ENCODE measurements at regions not wholly inside any gene's neighbourhood (a gene's known extent, or its start where the extent isn't known, plus 50 kb on each side); places are given as distances from the start of the nearest gene placed in this dataset.

GRCh38 chr4:27568236-27568951 lies 707.8 kb downstream of the STIM2 start:
- TF ChIP-seq GATA2 (CRISPR knock-in tag; IDR thresholded peaks at IDR 0.05) (no peak), NFIC (IDR thresholded peaks at IDR 0.05; ENCODE audit: borderline replicate concordance) (no peak), SIN3A (IDR thresholded peaks at IDR 0.05; ENCODE audit: borderline replicate concordance, low read depth, low read length) (no peak), USF2 (IDR thresholded peaks at IDR 0.05; ENCODE audit: borderline replicate concordance, low read depth, low read length) (no peak), POLR2AphosphoS5 (IDR thresholded peaks at IDR 0.05; ENCODE audit: low read depth, low read length) (no peak), MAX (IDR thresholded peaks at IDR 0.05; ENCODE audit: low read depth) (no peak), FOSL2 (IDR thresholded peaks at IDR 0.05; ENCODE audit: borderline replicate concordance, low read depth) (no peak)
- TF ChIP-seq, protein P1, sequence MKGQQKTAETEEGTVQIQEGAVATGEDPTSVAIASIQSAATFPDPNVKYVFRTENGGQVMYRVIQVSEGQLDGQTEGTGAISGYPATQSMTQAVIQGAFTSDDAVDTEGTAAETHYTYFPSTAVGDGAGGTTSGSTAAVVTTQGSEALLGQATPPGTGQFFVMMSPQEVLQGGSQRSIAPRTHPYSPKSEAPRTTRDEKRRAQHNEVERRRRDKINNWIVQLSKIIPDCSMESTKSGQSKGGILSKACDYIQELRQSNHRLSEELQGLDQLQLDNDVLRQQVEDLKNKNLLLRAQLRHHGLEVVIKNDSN (IDR thresholded peaks at IDR 0.05; ENCODE audit: borderline replicate concordance, low read depth): no peak
- TF ChIP-seq, protein P2, sequence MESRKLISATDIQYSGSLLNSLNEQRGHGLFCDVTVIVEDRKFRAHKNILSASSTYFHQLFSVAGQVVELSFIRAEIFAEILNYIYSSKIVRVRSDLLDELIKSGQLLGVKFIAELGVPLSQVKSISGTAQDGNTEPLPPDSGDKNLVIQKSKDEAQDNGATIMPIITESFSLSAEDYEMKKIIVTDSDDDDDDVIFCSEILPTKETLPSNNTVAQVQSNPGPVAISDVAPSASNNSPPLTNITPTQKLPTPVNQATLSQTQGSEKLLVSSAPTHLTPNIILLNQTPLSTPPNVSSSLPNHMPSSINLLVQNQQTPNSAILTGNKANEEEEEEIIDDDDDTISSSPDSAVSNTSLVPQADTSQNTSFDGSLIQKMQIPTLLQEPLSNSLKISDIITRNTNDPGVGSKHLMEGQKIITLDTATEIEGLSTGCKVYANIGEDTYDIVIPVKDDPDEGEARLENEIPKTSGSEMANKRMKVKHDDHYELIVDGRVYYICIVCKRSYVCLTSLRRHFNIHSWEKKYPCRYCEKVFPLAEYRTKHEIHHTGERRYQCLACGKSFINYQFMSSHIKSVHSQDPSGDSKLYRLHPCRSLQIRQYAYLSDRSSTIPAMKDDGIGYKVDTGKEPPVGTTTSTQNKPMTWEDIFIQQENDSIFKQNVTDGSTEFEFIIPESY (IDR thresholded peaks at IDR 0.05; ENCODE audit: borderline replicate concordance, low read depth): no peak
- TF ChIP-seq, protein P3, sequence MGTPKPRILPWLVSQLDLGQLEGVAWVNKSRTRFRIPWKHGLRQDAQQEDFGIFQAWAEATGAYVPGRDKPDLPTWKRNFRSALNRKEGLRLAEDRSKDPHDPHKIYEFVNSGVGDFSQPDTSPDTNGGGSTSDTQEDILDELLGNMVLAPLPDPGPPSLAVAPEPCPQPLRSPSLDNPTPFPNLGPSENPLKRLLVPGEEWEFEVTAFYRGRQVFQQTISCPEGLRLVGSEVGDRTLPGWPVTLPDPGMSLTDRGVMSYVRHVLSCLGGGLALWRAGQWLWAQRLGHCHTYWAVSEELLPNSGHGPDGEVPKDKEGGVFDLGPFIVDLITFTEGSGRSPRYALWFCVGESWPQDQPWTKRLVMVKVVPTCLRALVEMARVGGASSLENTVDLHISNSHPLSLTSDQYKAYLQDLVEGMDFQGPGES (IDR thresholded peaks at IDR 0.05; ENCODE audit: low read depth, low read length): no peak
- Histone ChIP-seq H3K4me1 (ENCODE audit: control insufficient read depth in 1 of 2, insufficient read depth in 2 of 2, low read depth in 1 of 2, low read length in 1 of 2) (no peaks in the 10 kb centered on the region), H3K27ac (ENCODE audit: low read depth in 2 of 2, low read length in 1 of 2) (no peak overlapping the region), H3K27me3 (ENCODE audit: insufficient read depth) (no peaks in the 10 kb centered on the region), H3K9ac (no peak overlapping the region), H3K36me3 (replicated peaks in 1 of 2; ENCODE audit: control insufficient read depth in 1 of 2, insufficient read depth in 2 of 2, low read length in 1 of 2) (no peaks in the 10 kb centered on the region), H2AFZ (ENCODE audit: low read depth) (no peak overlapping the region), H3K9me3 (no peaks in the 10 kb centered on the region), H3K4me2 (no peak overlapping the region), H3K4me3 (ENCODE audit: low read depth in 2 of 2, low read length in 1 of 2) (no peak overlapping the region), H4K20me1 (ENCODE audit: insufficient read depth) (no peaks in the 10 kb centered on the region), H3K79me2 (ENCODE audit: insufficient read depth) (no peaks in the 10 kb centered on the region), H3K9me2 (no peaks in the 10 kb centered on the region), H3F3A (replicated peaks; ENCODE audit: insufficient read depth) (no peaks in the 10 kb centered on the region)
- 26% methylated on average over 8 of the region's 11 CpGs for WGBS (ENCODE audit: low lambda C conversion rate)
- no peak for DNase-seq
- CTCF ChIA-PET: no interaction called here
- POLR2A ChIA-PET: no interaction called here

GRCh38 chr4:27568952-27569319 lies 708.3 kb downstream of the STIM2 start:
- H3K27ac ChIP-seq (ENCODE audit: low read depth in 2 of 2, low read length in 1 of 2): no peak overlapping the region
- H4K20me1 ChIP-seq (ENCODE audit: insufficient read depth): no peaks in the 10 kb centered on the region
- H3K4me1 ChIP-seq (ENCODE audit: control insufficient read depth in 1 of 2, insufficient read depth in 2 of 2, low read depth in 1 of 2, low read length in 1 of 2): no peaks in the 10 kb centered on the region
- H3K9ac ChIP-seq: no peak overlapping the region
- CTCF ChIA-PET: no interaction called here
- no peaks in the 10 kb centered on the region for H3K27me3 ChIP-seq (ENCODE audit: insufficient read depth)
- H3K9me2 ChIP-seq: no peaks in the 10 kb centered on the region
- no peak overlapping the region for H3K4me2 ChIP-seq
- H3F3A ChIP-seq (replicated peaks; ENCODE audit: insufficient read depth): no peaks in the 10 kb centered on the region
- H3K36me3 ChIP-seq (replicated peaks in 1 of 2; ENCODE audit: control insufficient read depth in 1 of 2, insufficient read depth in 2 of 2, low read length in 1 of 2): no peaks in the 10 kb centered on the region
- H3K79me2 ChIP-seq (ENCODE audit: insufficient read depth): no peaks in the 10 kb centered on the region
- H2AFZ ChIP-seq (ENCODE audit: low read depth): no peak overlapping the region
- POLR2A ChIA-PET: no interaction called here
- 2% methylated on average over 2 of the region's 2 CpGs for WGBS (ENCODE audit: low lambda C conversion rate)
- no peak overlapping the region for H3K4me3 ChIP-seq (ENCODE audit: low read depth in 2 of 2, low read length in 1 of 2)
- DNase-seq: no peak
- no peaks in the 10 kb centered on the region for H3K9me3 ChIP-seq
- TF ChIP-seq, protein P3 (IDR thresholded peaks at IDR 0.05; ENCODE audit: low read depth, low read length): no peak
- no peak for TF ChIP-seq ELF1 (IDR thresholded peaks at IDR 0.05)
- TF ChIP-seq MEF2A (IDR thresholded peaks at IDR 0.05; ENCODE audit: borderline replicate concordance, low read depth): no peak
- no peak for TF ChIP-seq MAX (IDR thresholded peaks at IDR 0.05; ENCODE audit: low read depth)
- TF ChIP-seq PBX3 (IDR thresholded peaks at IDR 0.05): no peak
- no peak for TF ChIP-seq EZH2phosphoT487 (IDR thresholded peaks at IDR 0.05; ENCODE audit: borderline replicate concordance, low read depth)

Measured in SK-N-SH (cell line).